T-helper 2 cell (primary cell): ENCODE measurements at regions not wholly inside any gene's neighbourhood (a gene's known extent, or its start where the extent isn't known, plus 50 kb on each side); places are given as distances from the start of the nearest gene placed in this dataset.
"Not testable (repeated sequence)": the region's sequence is repeated elsewhere in the genome, so short reads cannot be mapped to it uniquely, and the experiment has no call there.

Experiments
- DNase-seq, 5 experiments: peaks; one replicate each; pipeline versions ENCODE4 v3.0.0 to v3.0.0-alpha.2; 2012 to 2022

GRCh38 chr10:109047856-109048255 lies 875.5 kb downstream of the XPNPEP1 start:
- no peak for DNase-seq

GRCh38 chr10:109046427-109046826 lies 876.9 kb downstream of the XPNPEP1 start:
- DNase-seq, result not testable (repeated sequence)

- no peak for DNase-seq
Observed at GRCh38 chr10:109040622-109041021, 882.7 kb downstream of the XPNPEP1 start.

DNA sequence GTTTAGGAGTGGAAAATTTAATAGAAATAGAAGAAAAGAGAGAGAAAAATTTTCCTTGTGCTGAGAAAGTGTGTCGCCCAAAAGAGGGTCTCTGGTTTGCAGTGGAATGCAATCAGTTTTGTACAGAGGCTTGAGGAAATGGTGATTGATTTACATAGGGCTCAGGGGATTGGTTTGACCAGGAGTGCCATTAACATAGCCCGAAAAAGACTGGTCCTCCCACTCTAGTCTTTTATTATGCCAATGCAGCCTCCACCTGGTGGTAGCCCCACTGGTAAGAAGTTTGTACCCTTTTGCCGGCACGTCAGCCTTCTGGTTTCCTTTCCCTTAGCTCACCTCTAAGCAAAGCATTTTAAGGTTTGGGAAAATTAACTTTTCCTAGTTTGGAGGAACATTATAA lies 885.3 kb downstream of the XPNPEP1 start:
- DNase-seq, result no peak

DNA sequence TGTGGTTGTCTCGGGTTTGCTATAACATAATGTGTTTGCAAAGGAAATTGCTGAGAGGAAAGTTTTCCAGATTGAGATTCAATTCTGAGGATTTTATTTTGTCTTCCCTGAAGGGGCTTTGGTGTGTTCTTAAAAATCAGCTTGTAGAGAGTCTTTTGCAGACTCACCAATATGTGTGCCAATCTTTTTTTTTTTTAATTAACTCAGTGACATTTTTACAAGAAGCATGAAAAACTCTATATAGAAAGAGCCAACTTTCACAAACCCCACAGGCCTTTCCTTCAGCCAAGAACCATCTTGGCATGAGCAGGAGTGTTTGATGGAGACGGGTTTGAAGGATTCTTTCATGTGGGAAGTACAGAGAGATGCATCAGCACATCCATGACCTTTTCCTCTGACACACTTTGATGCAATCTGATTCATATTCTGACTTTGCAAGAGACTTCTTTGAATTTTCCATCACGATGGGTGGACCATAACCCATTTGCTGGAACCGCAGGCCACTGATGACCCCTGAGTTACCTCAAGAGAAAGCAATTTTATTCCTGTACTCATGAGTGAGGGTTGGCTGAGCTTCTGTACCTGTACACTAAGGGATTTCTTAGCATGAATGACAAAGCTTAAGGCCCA lies 892.6 kb downstream of the XPNPEP1 start:
- no peak for DNase-seq

DNA sequence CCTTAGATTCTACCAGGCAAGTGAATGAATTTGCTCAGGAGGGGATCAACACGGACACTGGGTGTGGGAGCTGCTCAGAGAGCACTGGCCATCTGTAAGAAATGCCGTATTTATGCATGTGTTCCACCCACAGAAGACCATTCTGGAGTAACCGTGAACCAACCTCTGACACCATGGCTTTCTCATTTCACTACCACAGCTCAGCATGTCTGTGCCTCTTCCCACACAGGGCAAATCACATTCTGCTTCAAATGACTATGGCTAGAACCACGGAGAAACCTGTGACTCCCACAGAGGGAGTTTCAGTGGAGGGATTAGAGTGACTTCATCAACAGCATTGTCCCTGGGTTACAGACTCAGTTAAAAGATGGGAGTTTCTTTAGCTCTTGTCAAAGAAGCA lies 893.4 kb downstream of the XPNPEP1 start:
- no peak for DNase-seq

GRCh38 chr10:109027534-109028185 lies 895.7 kb downstream of the XPNPEP1 start:
- DNase-seq, result no peak

DNA sequence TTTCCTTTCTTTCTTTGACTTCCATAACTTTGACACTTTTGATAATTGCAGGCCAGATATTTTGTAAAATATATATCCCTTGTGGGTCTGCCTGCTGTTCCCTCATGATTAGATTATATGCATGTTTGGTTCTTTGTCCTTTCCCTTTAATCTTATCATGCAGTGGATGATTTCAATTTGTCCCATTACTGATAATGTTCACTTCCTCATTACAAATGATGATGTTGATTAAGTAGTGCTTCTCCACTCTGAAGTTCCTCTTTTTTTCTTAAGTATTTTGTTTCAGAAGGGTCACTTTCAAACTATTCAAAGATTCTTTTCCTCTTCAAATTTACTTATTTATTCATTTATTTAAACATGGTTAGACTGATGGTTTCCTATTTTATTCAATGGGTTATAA lies 898.1 kb downstream of the XPNPEP1 start:
- DNase-seq, result no peak

DNA sequence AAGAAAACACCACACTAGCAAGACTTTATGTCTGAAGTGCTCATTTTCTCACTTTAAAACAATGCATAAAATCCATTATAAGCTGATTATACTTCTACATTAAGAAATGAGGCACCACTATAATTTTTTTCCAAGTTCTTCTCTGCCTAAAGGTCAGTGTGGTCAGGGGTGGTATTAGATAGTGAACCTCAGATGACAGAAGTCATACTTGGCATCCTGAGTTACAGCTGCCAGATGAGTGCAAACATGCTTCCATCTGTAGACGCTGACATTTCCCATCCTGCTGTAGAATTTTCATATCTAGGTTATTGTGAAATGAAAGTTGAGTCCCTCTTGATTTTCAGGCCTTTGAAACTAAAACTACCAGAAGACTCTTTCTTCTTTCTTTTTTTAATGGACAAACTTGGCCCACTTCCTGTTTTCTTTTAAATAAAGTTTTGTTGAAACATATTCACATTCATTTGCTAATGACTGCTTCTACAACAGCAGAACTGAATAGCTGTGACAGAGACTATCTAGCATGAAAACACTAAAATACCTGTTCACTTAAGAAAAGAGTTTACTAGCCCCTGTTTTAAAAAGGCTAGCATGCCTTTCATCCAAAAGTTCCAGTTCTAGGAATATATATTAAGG lies 900.8 kb downstream of the XPNPEP1 start:
- DNase-seq, result no peak

GRCh38 chr10:109019001-109019424 lies 904.3 kb downstream of the XPNPEP1 start:
- DNase-seq, result no peak

- no peak for DNase-seq
Observed at GRCh38 chr10:109007514-109007913, 915.8 kb downstream of the XPNPEP1 start.

GRCh38 chr10:108990441-108990840 lies 932.9 kb downstream of the XPNPEP1 start:
- DNase-seq, result no peak

- no peak for DNase-seq
Observed at GRCh38 chr10:108989976-108990375, 933.3 kb downstream of the XPNPEP1 start.

DNA sequence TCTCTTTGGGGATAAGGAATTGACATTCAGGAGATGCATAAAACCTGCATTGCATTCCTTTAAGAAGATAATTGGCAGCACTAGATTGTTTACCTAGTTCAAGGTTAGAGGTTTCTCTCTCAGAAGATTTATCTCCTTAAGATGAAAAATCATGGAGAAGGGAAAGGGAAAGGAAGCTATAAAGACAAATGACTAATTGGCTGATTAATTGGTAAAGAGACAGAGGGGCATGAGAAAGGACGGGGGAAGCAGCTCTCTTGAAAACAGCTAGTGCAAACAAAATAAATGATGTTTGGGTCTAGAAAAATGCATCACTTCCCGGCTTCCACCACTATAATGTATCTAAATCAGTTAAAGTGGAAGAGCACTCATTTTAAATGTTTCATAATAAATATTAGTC lies 941.2 kb downstream of the XPNPEP1 start:
- DNase-seq, result no peak

GRCh38 chr10:108980869-108981268 lies 942.4 kb downstream of the XPNPEP1 start:
- DNase-seq, result no peak

GRCh38 chr10:108975459-108976058 lies 947.8 kb downstream of the XPNPEP1 start:
- DNase-seq, result no peak

DNA sequence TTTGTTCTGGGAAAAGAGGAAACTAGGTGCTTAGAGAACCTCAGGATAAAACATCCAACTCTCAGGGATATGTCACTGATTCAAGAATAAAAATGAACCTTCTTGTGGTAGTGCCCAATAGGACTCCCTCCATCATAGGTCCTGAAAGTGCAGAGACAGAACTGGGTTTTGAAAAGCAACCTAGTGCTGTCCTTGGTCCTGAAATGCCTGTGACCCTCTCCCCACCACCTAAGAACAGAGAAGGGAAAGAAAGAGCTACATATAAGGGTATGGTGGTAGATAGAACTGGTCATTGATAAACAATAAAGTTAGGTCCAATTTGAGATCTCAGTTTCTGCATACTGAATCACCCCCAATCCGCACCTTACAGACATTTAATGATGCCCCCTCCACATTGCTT lies 953.3 kb downstream of the XPNPEP1 start:
- peak in 1 of 5 experiments; percentile 11 for DNase-seq

- DNase-seq, result no peak
Observed at GRCh38 chr10:108966411-108966810, 956.9 kb downstream of the XPNPEP1 start.

DNA sequence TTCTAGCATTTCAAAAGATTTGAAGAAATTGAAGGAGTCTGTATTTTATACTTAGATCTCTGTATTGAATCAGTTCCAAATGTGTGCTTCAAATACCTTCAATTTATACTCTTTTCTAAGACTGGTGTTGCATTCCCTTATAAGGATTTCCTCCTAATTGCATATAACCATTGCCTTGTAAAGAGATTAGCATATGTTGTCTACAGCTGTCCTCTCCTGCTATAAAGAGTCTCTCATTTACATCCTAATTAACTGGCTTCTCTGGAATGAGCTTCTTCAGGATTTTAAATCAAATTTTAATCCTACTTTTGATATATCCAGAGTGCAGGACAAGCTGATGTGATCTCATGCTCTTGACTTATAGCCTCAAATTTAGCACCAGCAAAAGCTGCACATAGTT lies 957.3 kb downstream of the XPNPEP1 start:
- no peak for DNase-seq

GRCh38 chr10:108962172-108962571 lies 961.1 kb downstream of the XPNPEP1 start:
- DNase-seq, result no peak

DNA sequence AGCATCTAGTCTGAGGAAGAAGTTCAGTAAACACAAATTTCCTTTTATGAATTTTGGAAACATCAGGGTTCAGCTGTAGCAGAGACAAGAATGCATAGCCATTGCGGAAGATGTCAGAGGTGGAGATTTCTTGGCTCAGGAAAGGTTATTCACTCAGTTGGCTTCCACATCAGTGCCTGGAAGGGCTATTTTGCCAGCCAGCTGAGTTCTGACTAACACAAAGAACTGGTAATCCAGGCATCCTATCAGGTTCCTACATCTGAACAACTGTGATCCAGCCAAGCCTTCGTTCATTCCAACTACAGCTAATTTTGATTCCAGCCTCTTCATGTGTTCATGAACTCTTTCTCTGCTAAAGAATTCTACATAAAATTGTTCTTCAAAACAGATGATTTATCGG lies 965.6 kb downstream of the XPNPEP1 start:
- DNase-seq, result no peak

GRCh38 chr10:108956149-108956548 lies 967.2 kb downstream of the XPNPEP1 start:
- DNase-seq, result no peak

DNA sequence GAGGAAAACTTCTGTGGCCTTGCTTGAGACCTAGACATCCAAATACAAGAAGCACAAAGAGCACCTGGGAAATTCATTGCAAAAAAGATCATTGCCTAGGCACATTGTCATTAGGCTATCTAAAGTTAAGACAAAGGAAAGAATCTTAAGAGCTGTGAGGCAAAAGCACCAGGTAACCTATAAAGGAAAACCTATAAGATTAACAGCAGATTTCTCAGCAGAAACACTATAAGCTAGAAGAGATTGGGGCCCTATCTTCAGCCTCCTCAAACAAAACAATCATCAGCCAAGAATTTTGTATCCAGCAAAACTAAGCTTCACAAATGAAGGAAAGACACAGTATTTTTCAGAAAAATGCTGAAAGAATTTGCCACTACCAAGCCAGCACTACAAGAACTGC lies 1003.3 kb downstream of the XPNPEP1 start:
- DNase-seq, result not testable (repeated sequence)

GRCh38 chr10:108913300-108913699 lies 1010.0 kb downstream of the XPNPEP1 start:
- DNase-seq, result no peak
